ENCODE measurements at regions not wholly inside any gene's neighbourhood (a gene's known extent, or its start where the extent isn't known, plus 50 kb on each side); places are given as distances from the start of the nearest gene placed in this dataset.
"Not testable (repeated sequence)": the region's sequence is repeated elsewhere in the genome, so short reads cannot be mapped to it uniquely, and the experiment has no call there.

GRCh38 chr12:80045594-80045993 lies 53.7 kb upstream of the OTOGL start:
- DNase-seq (ENCODE audit: low spot score) = no peak

- DNase-seq (ENCODE audit: low spot score) = peak; percentile 41
These were observed 54.7 kb upstream of the OTOGL start for GRCh38 chr12:80044694-80045046.

GRCh38 chr12:80041692-80042091 lies 57.6 kb upstream of the OTOGL start:
- DNase-seq (ENCODE audit: low spot score) = no peak

GRCh38 chr12:80041071-80041470 lies 58.3 kb upstream of the OTOGL start:
- DNase-seq (ENCODE audit: low spot score) = no peak

- DNase-seq (ENCODE audit: low spot score) = no peak
These were observed 59.1 kb upstream of the OTOGL start for GRCh38 chr12:80040075-80040738.

GRCh38 chr12:80038062-80038560 lies 61.2 kb upstream of the OTOGL start:
- no peak for DNase-seq (ENCODE audit: low spot score)

- peak; percentile 38 for DNase-seq (ENCODE audit: low spot score)
These were observed 65.9 kb upstream of the OTOGL start for GRCh38 chr12:80033448-80033847.

GRCh38 chr12:80032946-80033345 lies 66.4 kb upstream of the OTOGL start:
- no peak for DNase-seq (ENCODE audit: low spot score)

GRCh38 chr12:80031229-80031628 lies 68.1 kb upstream of the OTOGL start:
- no peak for DNase-seq (ENCODE audit: low spot score)

- no peak for DNase-seq (ENCODE audit: low spot score)
These were observed 73.7 kb upstream of the OTOGL start for GRCh38 chr12:80025638-80026037.

- DNase-seq (ENCODE audit: low spot score) = no peak
These were observed 79.6 kb upstream of the OTOGL start for GRCh38 chr12:80019691-80020090.

GRCh38 chr12:80018119-80018518 lies 81.2 kb upstream of the OTOGL start:
- DNase-seq (ENCODE audit: low spot score) = no peak

- DNase-seq (ENCODE audit: low spot score) = no peak
These were observed 82.0 kb upstream of the OTOGL start for GRCh38 chr12:80017261-80017870.

GRCh38 chr12:80016684-80017083 lies 81.8 kb upstream of the PPP1R12A start:
- DNase-seq (ENCODE audit: low spot score) = no peak

GRCh38 chr12:80015660-80016059 lies 80.8 kb upstream of the PPP1R12A start:
- no peak for DNase-seq (ENCODE audit: low spot score)

GRCh38 chr12:80003744-80004143 lies 68.8 kb upstream of the PPP1R12A start:
- not testable (repeated sequence) for DNase-seq (ENCODE audit: low spot score)

- no peak for DNase-seq (ENCODE audit: low spot score)
These were observed 66.7 kb upstream of the PPP1R12A start for GRCh38 chr12:80001562-80001961.

- no peak for DNase-seq (ENCODE audit: low spot score)
These were observed 65.9 kb upstream of the PPP1R12A start for GRCh38 chr12:80000831-80001230.

- no peak for DNase-seq (ENCODE audit: low spot score)
These were observed 63.7 kb upstream of the PPP1R12A start for GRCh38 chr12:79998554-79998953.

- DNase-seq (ENCODE audit: low spot score) = peak; percentile 22
These were observed 62.3 kb upstream of the PPP1R12A start for GRCh38 chr12:79997096-79997791.

- not testable (repeated sequence) for DNase-seq (ENCODE audit: low spot score)
These were observed 60.6 kb upstream of the PPP1R12A start for GRCh38 chr12:79995385-79996084.

- DNase-seq (ENCODE audit: low spot score) = no peak
These were observed 58.4 kb upstream of the PPP1R12A start for GRCh38 chr12:79993106-79993862.

Data from hepatic stellate cell (primary cell).